MCF 10A (cell line): ENCODE measurements at regions not wholly inside any gene's neighbourhood (a gene's known extent, or its start where the extent isn't known, plus 50 kb on each side); places are given as distances from the start of the nearest gene placed in this dataset.

Experiments used
- BruUV-seq: library from RNA; stranded (reverse); fragments of 400-500 nt; replicated peaks from 2 replicates; lab custom pipeline; 2021; lab: Mats Ljungman, UMichigan
- CTCF ChIA-PET: fragments of 300-600 bp; sonication (Branson Sonifier 250); formaldehyde crosslinking; extraction: SDS; loops from one replicate; lab custom pipeline; 2021; ENCODE audit warnings: antibody characterized with exemption, inconsistent platforms; lab: Yijun Ruan, JAX
- POLR2A ChIA-PET: fragments of 300-600, 350-650 bp; sonication (Branson Sonifier 250); formaldehyde crosslinking; extraction: SDS; loops from one replicate; lab custom pipeline; 2020; ENCODE audit warnings: antibody characterized with exemption, inconsistent platforms; lab: Yijun Ruan, JAX
- DNase-seq: peaks from one replicate; pipeline ENCODE4 v3.0.0-alpha.2; 2018; ENCODE audit not compliant: unreplicated experiment
- H3K27ac Mint-ChIP-seq: one replicate; pipeline ENCODE4 v1.8.0; 2022; ENCODE audit warnings: mild to moderate bottlenecking, low read depth, mixed read lengths; ENCODE audit not compliant: unreplicated experiment
- H3K27me3 Mint-ChIP-seq: one replicate; pipeline ENCODE4 v1.8.0; 2022; ENCODE audit warnings: mixed read lengths; ENCODE audit not compliant: insufficient read depth, unreplicated experiment
- H3K36me3 Mint-ChIP-seq: one replicate; pipeline ENCODE4 v1.8.0; 2022; ENCODE audit warnings: mild to moderate bottlenecking, moderate library complexity, mixed read lengths; ENCODE audit not compliant: insufficient read depth, unreplicated experiment
- H3K4me1 Mint-ChIP-seq: one replicate; pipeline ENCODE4 v1.8.0; 2022; ENCODE audit warnings: mixed read lengths; ENCODE audit not compliant: insufficient read depth, unreplicated experiment
- H3K4me3 Mint-ChIP-seq: one replicate; pipeline ENCODE4 v1.8.0; 2022; ENCODE audit warnings: mild to moderate bottlenecking, moderate library complexity, mixed read lengths; ENCODE audit not compliant: unreplicated experiment
- H3K9me3 Mint-ChIP-seq: one replicate; pipeline ENCODE4 v1.8.0; 2022; ENCODE audit warnings: mixed read lengths; ENCODE audit not compliant: unreplicated experiment
- intact Hi-C: fragments of 100-400 bp; cut with micrococcal nuclease; formaldehyde crosslinking; loops from 2 replicates; pipeline ENCODE4 v1.14.1; 2022
- TF ChIP-seq, protein P1 (sequence below): fragments of 200-600 bp; IDR thresholded peaks from one replicate; pipeline ENCODE4 v1.8.0; 2022; ENCODE audit warnings: antibody characterized with exemption, mild to moderate bottlenecking; ENCODE audit not compliant: unreplicated experiment

DNA sequence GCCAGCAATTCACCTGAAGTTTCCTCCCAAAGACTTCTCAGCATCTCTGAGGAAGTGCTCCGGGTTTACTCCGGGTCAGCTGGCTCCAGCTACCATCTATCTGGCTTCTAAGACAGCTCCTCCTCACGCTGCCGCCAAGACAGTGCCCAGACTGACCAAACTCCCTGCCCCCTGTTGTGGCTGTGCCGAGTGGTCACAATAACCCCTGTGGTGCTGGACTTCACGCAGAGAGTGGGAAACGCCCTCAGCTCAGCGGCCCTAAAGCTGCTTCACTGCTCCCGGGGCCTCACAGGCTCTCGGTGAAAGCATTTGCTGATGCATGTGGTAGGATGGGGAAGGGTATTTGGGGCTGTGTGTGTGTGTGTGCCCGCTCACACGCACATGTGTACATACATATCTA lies 154.8 kb upstream of the ZNF236 start:
- BruUV-seq, result no TSS peak
- H3K4me3 Mint-ChIP-seq, result no peak overlapping the region
- POLR2A ChIA-PET, result interaction anchor here (0.7 kb wide), 1 partner anchor 80 kb away, joined by 4 read pairs; no protein-coding TSS in a partner anchor
- TF ChIP-seq, protein P1, sequence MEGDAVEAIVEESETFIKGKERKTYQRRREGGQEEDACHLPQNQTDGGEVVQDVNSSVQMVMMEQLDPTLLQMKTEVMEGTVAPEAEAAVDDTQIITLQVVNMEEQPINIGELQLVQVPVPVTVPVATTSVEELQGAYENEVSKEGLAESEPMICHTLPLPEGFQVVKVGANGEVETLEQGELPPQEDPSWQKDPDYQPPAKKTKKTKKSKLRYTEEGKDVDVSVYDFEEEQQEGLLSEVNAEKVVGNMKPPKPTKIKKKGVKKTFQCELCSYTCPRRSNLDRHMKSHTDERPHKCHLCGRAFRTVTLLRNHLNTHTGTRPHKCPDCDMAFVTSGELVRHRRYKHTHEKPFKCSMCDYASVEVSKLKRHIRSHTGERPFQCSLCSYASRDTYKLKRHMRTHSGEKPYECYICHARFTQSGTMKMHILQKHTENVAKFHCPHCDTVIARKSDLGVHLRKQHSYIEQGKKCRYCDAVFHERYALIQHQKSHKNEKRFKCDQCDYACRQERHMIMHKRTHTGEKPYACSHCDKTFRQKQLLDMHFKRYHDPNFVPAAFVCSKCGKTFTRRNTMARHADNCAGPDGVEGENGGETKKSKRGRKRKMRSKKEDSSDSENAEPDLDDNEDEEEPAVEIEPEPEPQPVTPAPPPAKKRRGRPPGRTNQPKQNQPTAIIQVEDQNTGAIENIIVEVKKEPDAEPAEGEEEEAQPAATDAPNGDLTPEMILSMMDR, result no peak
- no peaks in the 10 kb centered on the region for H3K9me3 Mint-ChIP-seq
- no peak overlapping the region for H3K27ac Mint-ChIP-seq
- CTCF ChIA-PET, result interaction anchor here (1.3 kb wide), 1 partner anchor 18 kb away, joined by 3 read pairs; no protein-coding TSS in a partner anchor
- H3K4me1 Mint-ChIP-seq, result no peaks in the 10 kb centered on the region
- no peak for DNase-seq
- H3K27me3 Mint-ChIP-seq, result no peaks in the 10 kb centered on the region
- no peaks in the 10 kb centered on the region for H3K36me3 Mint-ChIP-seq
- intact Hi-C loops, result no loop called here

- Mint-ChIP-seq H3K27ac (no peak overlapping the region), H3K9me3 (no peaks in the 10 kb centered on the region), H3K27me3 (peaks cover 4% of the 10 kb centered on the region), H3K4me1 (no peaks in the 10 kb centered on the region), H3K36me3 (no peaks in the 10 kb centered on the region), H3K4me3 (no peak overlapping the region)
- TF ChIP-seq, protein P1, result no peak
- DNase-seq, result no peak
- POLR2A ChIA-PET, result interaction anchor here (0.7 kb wide), 1 partner anchor 18 kb away, joined by 3 read pairs; no protein-coding TSS in a partner anchor
- CTCF ChIA-PET, result interaction anchor here (0.6 kb wide), 1 partner anchor 47 kb away, joined by 5 read pairs; no protein-coding TSS in a partner anchor
- intact Hi-C loops, result no loop called here
- BruUV-seq, result no TSS peak
Observed at GRCh38 chr18:76662626-76663025, 159.7 kb upstream of the ZNF236 start.

GRCh38 chr18:76660571-76661192 lies 161.7 kb upstream of the ZNF236 start:
- no peak overlapping the region for H3K27ac Mint-ChIP-seq
- TF ChIP-seq, protein P1, result no peak
- no peak overlapping the region for H3K4me3 Mint-ChIP-seq
- no peaks in the 10 kb centered on the region for H3K36me3 Mint-ChIP-seq
- BruUV-seq, result no TSS peak
- peaks cover 14% of the 10 kb centered on the region for H3K27me3 Mint-ChIP-seq
- H3K9me3 Mint-ChIP-seq, result no peaks in the 10 kb centered on the region
- CTCF ChIA-PET, result interaction anchor here (1.2 kb wide), 1 partner anchor 262 kb away, joined by 5 read pairs; no protein-coding TSS in a partner anchor
- no peak for DNase-seq
- no peaks in the 10 kb centered on the region for H3K4me1 Mint-ChIP-seq
- POLR2A ChIA-PET, result interaction anchor here (0.6 kb wide), 1 partner anchor 310 kb away, joined by 3 read pairs; no protein-coding TSS in a partner anchor
- intact Hi-C loops, result no loop called here

GRCh38 chr18:76658627-76659026 lies 163.6 kb upstream of the ZNF516 start:
- H3K27ac Mint-ChIP-seq, result no peak overlapping the region
- no TSS peak for BruUV-seq
- ChIA-PET CTCF (interaction anchor here (0.6 to 1.5 kb wide), 5 partner anchors 15 to 291 kb away, joined by 3 read pairs; no protein-coding TSS in a partner anchor), POLR2A (no interaction called here)
- H3K36me3 Mint-ChIP-seq, result no peaks in the 10 kb centered on the region
- no peak overlapping the region for H3K4me3 Mint-ChIP-seq
- peak; percentile 4 for DNase-seq
- TF ChIP-seq, protein P1, result no peak
- intact Hi-C loops, result no loop called here
- no peaks in the 10 kb centered on the region for H3K9me3 Mint-ChIP-seq
- H3K27me3 Mint-ChIP-seq, result peaks cover 26% of the 10 kb centered on the region
- no peaks in the 10 kb centered on the region for H3K4me1 Mint-ChIP-seq
